Fibroblast of pulmonary artery (primary cell): ENCODE measurements at regions not wholly inside any gene's neighbourhood (a gene's known extent, or its start where the extent isn't known, plus 50 kb on each side); places are given as distances from the start of the nearest gene placed in this dataset.
A peak's percentile ranks its signal among the peaks of the same experiment; 100 is the strongest.

Source experiments
- DNase-seq: peaks from one replicate; pipeline ENCODE4 v3.0.0-alpha.2; 2010; ENCODE audit warnings: low read depth
- H3K4me3 ChIP-seq: replicated peaks from 2 replicates; pipeline ENCODE4 v1.5.1; 2011; ENCODE audit warnings: low read depth, mild to moderate bottlenecking, control low read depth, low read length, moderate library complexity
- TF ChIP-seq, protein P1 (sequence below): IDR thresholded peaks from 2 replicates; pipeline ENCODE4 v1.5.1; 2011; ENCODE audit warnings: mild to moderate bottlenecking, control low read depth, low read length, inconsistent platforms; ENCODE audit errors: missing control alignments

GRCh38 chr16:9203956-9204355, 112.5 kb downstream of the HAPSTR1 start:
- TF ChIP-seq, protein P1, sequence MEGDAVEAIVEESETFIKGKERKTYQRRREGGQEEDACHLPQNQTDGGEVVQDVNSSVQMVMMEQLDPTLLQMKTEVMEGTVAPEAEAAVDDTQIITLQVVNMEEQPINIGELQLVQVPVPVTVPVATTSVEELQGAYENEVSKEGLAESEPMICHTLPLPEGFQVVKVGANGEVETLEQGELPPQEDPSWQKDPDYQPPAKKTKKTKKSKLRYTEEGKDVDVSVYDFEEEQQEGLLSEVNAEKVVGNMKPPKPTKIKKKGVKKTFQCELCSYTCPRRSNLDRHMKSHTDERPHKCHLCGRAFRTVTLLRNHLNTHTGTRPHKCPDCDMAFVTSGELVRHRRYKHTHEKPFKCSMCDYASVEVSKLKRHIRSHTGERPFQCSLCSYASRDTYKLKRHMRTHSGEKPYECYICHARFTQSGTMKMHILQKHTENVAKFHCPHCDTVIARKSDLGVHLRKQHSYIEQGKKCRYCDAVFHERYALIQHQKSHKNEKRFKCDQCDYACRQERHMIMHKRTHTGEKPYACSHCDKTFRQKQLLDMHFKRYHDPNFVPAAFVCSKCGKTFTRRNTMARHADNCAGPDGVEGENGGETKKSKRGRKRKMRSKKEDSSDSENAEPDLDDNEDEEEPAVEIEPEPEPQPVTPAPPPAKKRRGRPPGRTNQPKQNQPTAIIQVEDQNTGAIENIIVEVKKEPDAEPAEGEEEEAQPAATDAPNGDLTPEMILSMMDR = no peak
- H3K4me3 ChIP-seq = no peak overlapping the region
- no peak for DNase-seq

- TF ChIP-seq, protein P1 = no peak
- H3K4me3 ChIP-seq = no peak overlapping the region
- DNase-seq = no peak
These were observed 114.2 kb downstream of the HAPSTR1 start for GRCh38 chr16:9205661-9206060.

- no peak overlapping the region for H3K4me3 ChIP-seq
- no peak for DNase-seq
- TF ChIP-seq, protein P1 = no peak
These were observed 114.7 kb downstream of the HAPSTR1 start for GRCh38 chr16:9206156-9206555.

GRCh38 chr16:9212621-9213020, 121.2 kb downstream of the HAPSTR1 start:
- H3K4me3 ChIP-seq = no peak overlapping the region
- no peak for DNase-seq
- TF ChIP-seq, protein P1 = no peak

DNA sequence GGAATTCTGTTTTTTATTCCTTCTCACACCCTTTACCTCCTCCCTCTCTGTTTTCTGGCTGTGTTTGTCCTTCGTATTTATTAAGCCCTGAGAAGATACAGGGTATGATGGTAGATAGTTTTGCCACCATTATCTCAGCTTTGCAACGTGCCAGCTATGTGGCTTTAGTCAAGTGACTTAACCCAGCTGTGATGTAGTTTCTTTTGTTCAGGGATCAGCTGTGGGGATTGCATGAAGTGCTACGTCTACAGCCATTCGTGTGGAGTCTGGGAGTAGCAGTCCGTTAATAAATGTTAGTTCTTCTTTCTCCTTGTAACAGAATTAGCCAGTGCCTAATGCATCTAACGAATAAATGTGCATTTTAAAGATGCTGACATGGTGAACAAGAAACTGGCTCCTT, 128.4 kb downstream of the HAPSTR1 start:
- TF ChIP-seq, protein P1 = no peak
- DNase-seq = no peak
- H3K4me3 ChIP-seq = no peak overlapping the region

DNA sequence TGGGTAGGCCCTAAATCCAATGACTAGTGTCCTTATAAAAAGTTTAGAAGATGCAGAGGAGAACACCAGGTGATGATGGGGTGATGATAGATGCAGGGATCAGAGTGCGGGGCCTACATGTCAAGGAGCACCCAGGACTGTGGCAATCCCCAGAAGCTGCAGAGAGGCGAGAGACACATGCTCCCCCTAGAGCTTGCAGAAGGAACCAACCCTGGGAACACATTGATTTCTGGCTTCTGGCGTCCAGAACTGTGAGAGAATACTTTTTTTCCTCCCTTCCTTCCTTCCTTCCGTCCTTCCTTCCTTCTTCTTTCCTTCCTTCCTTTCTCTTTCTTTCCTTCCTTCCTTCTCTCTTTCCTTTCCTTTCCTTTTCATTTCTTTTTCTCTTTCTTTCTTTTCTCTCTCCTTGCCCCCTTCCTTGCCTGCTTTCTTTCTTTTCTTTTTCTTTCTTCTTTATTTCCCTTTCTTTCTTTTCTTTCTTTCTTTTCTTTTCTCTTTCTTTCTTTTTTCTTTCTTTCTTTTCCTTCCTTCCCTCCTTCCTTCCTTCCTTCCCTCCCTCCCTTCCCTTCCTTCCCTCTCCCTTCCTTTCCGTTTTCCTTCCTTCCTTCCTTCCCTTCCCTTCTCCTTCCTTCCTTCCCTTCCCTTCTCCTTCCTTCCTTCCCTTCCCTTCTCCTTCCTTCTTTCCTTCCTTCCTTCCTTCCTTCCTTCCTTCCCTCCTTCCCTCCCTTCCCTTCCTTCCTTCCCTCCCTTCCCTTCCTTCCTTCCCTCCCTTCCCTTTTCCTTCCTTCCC, 134.3 kb downstream of the HAPSTR1 start:
- TF ChIP-seq, protein P1 = peak; percentile 9
- DNase-seq = peak; percentile 0
- H3K4me3 ChIP-seq = no peak overlapping the region

DNA sequence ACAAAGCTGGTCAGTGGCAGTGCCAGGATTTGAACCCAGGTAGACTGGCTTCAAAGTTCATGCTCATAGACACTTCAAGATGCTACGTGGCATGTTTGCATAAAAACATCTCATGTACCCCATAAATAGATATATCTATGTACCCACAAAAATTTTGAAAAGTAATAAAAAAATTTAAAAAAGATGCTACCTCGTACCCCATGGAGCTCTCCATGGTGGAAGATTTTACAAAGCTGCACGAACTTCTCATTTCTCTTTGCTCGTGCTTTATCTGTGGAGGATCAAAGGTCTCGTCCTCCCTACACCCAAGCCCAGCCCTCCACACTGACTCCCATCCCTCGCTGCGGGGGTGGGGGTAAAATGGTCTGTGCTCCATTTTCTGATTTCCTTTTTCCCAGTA, 135.5 kb downstream of the HAPSTR1 start:
- no peak overlapping the region for H3K4me3 ChIP-seq
- TF ChIP-seq, protein P1 = no peak
- DNase-seq = no peak
